KMS-11 (cell line): ENCODE measurements at regions not wholly inside any gene's neighbourhood (a gene's known extent, or its start where the extent isn't known, plus 50 kb on each side); places are given as distances from the start of the nearest gene placed in this dataset.

Experiments
- H2AFZ ChIP-seq: fragments of 200-600 bp; sonication (generic); 2 replicates; pipeline ENCODE4 v1.6.1; 2016; ENCODE audit warnings: antibody characterized with exemption, mixed run types, low read depth
- H3K27ac ChIP-seq: fragments of 200-600 bp; sonication (generic); 2 replicates; pipeline ENCODE4 v1.6.1; 2016; ENCODE audit warnings: mild to moderate bottlenecking, mixed run types
- H3K27me3 ChIP-seq: fragments of 200-600 bp; sonication (generic); 2 replicates; pipeline ENCODE4 v1.6.1; 2017; ENCODE audit warnings: mild to moderate bottlenecking, low read depth, mixed run types, moderate library complexity; ENCODE audit not compliant: insufficient read depth
- H3K36me3 ChIP-seq: fragments of 200-600 bp; sonication (generic); 2 replicates; pipeline ENCODE4 v1.6.1; 2017; ENCODE audit warnings: mild to moderate bottlenecking, mixed run types; ENCODE audit not compliant: insufficient read depth
- H3K4me1 ChIP-seq: fragments of 200-600 bp; sonication (generic); 2 replicates; pipeline ENCODE4 v1.6.1; 2016; ENCODE audit warnings: mild to moderate bottlenecking, low read depth, mixed run types; ENCODE audit not compliant: poor library complexity, severe bottlenecking
- H3K4me2 ChIP-seq: fragments of 200-600 bp; sonication (generic); 2 replicates; pipeline ENCODE4 v1.7.0; 2016; ENCODE audit warnings: mild to moderate bottlenecking, mixed run types
- H3K4me3 ChIP-seq: fragments of 200-600 bp; sonication (generic); IDR thresholded peaks from 2 replicates; pipeline ENCODE4 v1.6.1; 2017; ENCODE audit warnings: low read depth, low read length, mixed read lengths; ENCODE audit not compliant: insufficient read depth
- H3K79me2 ChIP-seq: fragments of 200-600 bp; sonication (generic); 2 replicates; pipeline ENCODE4 v1.6.1; 2016; ENCODE audit warnings: low read depth, mixed run types; ENCODE audit not compliant: insufficient read depth
- H3K9ac ChIP-seq: fragments of 200-600 bp; sonication (generic); 2 replicates; pipeline ENCODE4 v1.6.1; 2016; ENCODE audit warnings: mild to moderate bottlenecking, mixed run types
- H4K20me1 ChIP-seq: fragments of 200-600 bp; sonication (generic); 2 replicates; pipeline ENCODE4 v1.6.1; 2016; ENCODE audit warnings: mild to moderate bottlenecking, mixed run types; ENCODE audit not compliant: insufficient read depth
- TF ChIP-seq, protein P1 (sequence below): fragments of 200-600 bp; sonication (generic); conservative IDR thresholded peaks from 2 replicates; pipeline ENCODE4 v1.6.1; 2017; ENCODE audit warnings: low read depth, mild to moderate bottlenecking, antibody characterized with exemption, low read length, moderate library complexity, mixed read lengths

DNA sequence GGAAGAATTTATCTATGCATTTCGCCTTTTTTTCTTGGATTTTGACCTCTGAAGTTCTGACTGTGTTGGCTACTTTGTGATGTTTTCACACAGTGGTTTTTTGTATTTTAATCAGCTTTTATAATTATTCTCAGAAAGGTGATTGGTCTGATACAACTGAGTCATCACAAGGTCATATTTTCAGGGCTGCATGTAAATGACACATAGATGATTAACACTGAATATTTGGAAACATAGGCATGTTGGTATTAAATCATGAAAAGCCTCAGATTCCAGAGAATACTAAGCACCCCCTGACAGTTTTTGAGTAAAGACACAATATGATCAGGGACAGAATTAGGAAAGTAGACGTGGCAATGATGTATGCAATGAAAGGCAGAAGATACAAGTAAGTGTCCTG, 175.5 kb upstream of the SLCO3A1 start:
- Histone ChIP-seq H3K4me2 (no peak overlapping the region), H3K4me3 (no peak overlapping the region), H3K36me3 (no peaks in the 10 kb centered on the region), H3K27me3 (no peaks in the 10 kb centered on the region), H3K9ac (no peak overlapping the region), H3K79me2 (no peaks in the 10 kb centered on the region), H2AFZ (no peak overlapping the region), H3K4me1 (no peaks in the 10 kb centered on the region), H3K27ac (no peak overlapping the region), H4K20me1 (no peaks in the 10 kb centered on the region)
- TF ChIP-seq, protein P1, sequence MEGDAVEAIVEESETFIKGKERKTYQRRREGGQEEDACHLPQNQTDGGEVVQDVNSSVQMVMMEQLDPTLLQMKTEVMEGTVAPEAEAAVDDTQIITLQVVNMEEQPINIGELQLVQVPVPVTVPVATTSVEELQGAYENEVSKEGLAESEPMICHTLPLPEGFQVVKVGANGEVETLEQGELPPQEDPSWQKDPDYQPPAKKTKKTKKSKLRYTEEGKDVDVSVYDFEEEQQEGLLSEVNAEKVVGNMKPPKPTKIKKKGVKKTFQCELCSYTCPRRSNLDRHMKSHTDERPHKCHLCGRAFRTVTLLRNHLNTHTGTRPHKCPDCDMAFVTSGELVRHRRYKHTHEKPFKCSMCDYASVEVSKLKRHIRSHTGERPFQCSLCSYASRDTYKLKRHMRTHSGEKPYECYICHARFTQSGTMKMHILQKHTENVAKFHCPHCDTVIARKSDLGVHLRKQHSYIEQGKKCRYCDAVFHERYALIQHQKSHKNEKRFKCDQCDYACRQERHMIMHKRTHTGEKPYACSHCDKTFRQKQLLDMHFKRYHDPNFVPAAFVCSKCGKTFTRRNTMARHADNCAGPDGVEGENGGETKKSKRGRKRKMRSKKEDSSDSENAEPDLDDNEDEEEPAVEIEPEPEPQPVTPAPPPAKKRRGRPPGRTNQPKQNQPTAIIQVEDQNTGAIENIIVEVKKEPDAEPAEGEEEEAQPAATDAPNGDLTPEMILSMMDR: no peak

DNA sequence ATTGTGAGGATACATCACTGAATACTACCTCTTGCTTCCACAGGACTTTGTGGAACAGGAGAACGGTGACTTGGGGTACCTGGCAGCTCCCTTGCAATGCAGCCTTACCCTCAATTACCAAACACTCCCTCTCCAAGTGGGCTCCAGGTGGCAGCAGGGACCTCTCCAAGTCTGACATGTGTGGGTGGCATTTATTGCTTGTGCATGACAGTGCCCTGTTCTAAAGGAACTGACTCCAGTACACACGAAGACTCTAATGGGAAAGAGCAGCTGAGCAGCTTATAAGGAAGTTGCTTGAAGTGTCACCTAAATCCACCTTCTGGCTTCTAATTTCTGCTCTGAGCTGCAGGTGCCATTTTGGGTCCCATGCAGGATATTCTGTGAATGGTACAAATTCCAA, 174.1 kb upstream of the SLCO3A1 start:
- H3K79me2 ChIP-seq: no peaks in the 10 kb centered on the region
- TF ChIP-seq, protein P1: no peak
- no peaks in the 10 kb centered on the region for H3K27me3 ChIP-seq
- no peaks in the 10 kb centered on the region for H3K4me1 ChIP-seq
- no peak overlapping the region for H3K4me2 ChIP-seq
- H3K9ac ChIP-seq: no peak overlapping the region
- H3K27ac ChIP-seq: no peak overlapping the region
- H2AFZ ChIP-seq: no peak overlapping the region
- no peaks in the 10 kb centered on the region for H4K20me1 ChIP-seq
- H3K4me3 ChIP-seq: no peak overlapping the region
- H3K36me3 ChIP-seq: no peaks in the 10 kb centered on the region

DNA sequence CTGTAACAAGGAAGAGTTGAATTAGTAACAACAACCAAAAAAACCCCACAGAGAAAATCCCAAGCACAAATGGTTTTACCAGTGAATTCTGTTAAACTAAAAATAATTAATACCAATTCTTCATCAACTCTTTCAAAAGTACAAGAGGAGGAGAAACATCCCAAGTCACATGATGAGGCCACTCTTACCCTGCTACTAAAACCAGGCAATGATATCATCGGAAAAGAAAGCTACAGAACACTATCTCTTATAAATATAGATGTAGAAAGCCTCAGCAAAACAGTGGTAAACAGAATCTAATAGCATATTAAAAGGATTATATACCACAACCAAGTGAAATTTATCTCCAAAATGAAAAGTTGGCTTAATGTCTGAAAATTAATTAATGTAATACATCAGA, 168.1 kb upstream of the SLCO3A1 start:
- Histone ChIP-seq H4K20me1 (no peaks in the 10 kb centered on the region), H3K4me3 (no peak overlapping the region), H3K79me2 (no peaks in the 10 kb centered on the region), H2AFZ (no peak overlapping the region), H3K27ac (no peak overlapping the region), H3K4me1 (no peaks in the 10 kb centered on the region), H3K9ac (no peak overlapping the region), H3K4me2 (no peak overlapping the region), H3K27me3 (no peaks in the 10 kb centered on the region), H3K36me3 (no peaks in the 10 kb centered on the region)
- TF ChIP-seq, protein P1: no peak

DNA sequence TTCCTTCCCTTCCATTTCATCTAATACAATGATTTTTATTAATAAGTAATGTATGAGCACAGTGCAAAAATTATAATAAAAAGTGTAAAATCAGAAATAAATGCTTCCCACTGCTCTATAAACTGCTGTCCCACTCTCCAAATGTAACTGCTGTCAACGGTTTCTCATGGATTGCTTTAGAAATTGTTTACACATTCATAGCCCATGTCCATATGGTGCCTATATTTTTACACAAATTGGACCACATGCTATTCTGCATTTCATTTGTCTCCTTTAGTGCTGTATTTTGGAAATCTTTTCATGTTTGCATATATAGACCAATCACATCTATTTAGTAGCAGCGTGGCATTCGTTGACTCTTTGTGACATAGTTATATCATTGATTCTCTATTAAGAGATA, 164.7 kb upstream of the SLCO3A1 start:
- Histone ChIP-seq H3K79me2 (no peaks in the 10 kb centered on the region), H3K9ac (no peak overlapping the region), H3K4me3 (no peak overlapping the region), H3K4me1 (no peaks in the 10 kb centered on the region), H4K20me1 (no peaks in the 10 kb centered on the region), H3K4me2 (no peak overlapping the region), H2AFZ (no peak overlapping the region), H3K36me3 (no peaks in the 10 kb centered on the region), H3K27ac (no peak overlapping the region), H3K27me3 (no peaks in the 10 kb centered on the region)
- TF ChIP-seq, protein P1: no peak

DNA sequence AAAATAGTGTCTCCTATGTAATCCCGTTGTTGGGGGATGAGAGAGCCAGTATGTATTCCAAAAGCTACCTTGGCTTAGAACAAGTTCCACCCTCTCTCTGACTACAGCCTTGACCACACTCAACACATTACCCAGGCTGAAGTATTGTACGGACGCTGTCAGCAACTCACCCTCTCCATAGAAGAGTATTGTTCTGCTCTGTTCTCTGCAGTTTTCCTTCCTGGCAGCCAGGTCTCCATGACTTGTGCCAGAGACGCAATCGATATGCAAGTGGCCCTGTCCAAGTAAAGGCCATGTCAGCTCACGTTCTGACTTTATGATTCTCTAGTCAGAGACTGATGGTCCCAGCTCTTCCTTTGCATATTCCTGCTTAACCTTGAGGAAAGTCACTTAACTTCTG, 164.1 kb upstream of the SLCO3A1 start:
- Histone ChIP-seq H3K4me1 (no peaks in the 10 kb centered on the region), H3K36me3 (no peaks in the 10 kb centered on the region), H3K27ac (no peak overlapping the region), H3K4me2 (no peak overlapping the region), H3K79me2 (no peaks in the 10 kb centered on the region), H3K9ac (no peak overlapping the region), H3K4me3 (no peak overlapping the region), H3K27me3 (no peaks in the 10 kb centered on the region), H2AFZ (no peak overlapping the region), H4K20me1 (no peaks in the 10 kb centered on the region)
- TF ChIP-seq, protein P1: no peak
